Naive thymus-derived CD4-positive, alpha-beta T cell (primary cell): ENCODE measurements at regions not wholly inside any gene's neighbourhood (a gene's known extent, or its start where the extent isn't known, plus 50 kb on each side); places are given as distances from the start of the nearest gene placed in this dataset.

Experiments used
- ATAC-seq: fragments of 150-1000 bp; cut with Tn5 transposase; 2 replicates; pipeline ENCODE4 v1.10.0; 2021; ENCODE audit warnings: mild to moderate bottlenecking, moderate library complexity
- CTCF ChIA-PET: fragments of 350-600 bp; sonication (Branson Sonifier 250); formaldehyde crosslinking; loops from one replicate; lab custom pipeline; 2021; ENCODE audit warnings: antibody characterized with exemption; lab: Charles Lee
- POLR2A ChIA-PET: fragments of 350-600 bp; sonication (Branson Sonifier 250); formaldehyde crosslinking; loops from one replicate; lab custom pipeline; 2021; ENCODE audit warnings: antibody characterized with exemption, inconsistent platforms; lab: Charles Lee
- DNase-seq, 9 donors: peaks; one replicate each; pipeline versions ENCODE4 v3.0.0 to v3.0.0-alpha.2; 2020 to 2022; ENCODE audit warnings: mixed read lengths in 1 of 9
- H3K27ac ChIP-seq: one replicate; pipeline ENCODE4 v1.7.0; 2013; ENCODE audit warnings: mild to moderate bottlenecking, low read depth, low read length, moderate library complexity
- H3K27me3 ChIP-seq, 2 donors: one replicate each; pipeline ENCODE4 v1.7.0; 2013; ENCODE audit warnings: low read length in 2 of 2, mild to moderate bottlenecking in 2 of 2, moderate library complexity in 2 of 2; ENCODE audit not compliant: control insufficient read depth in 2 of 2, insufficient read depth in 2 of 2
- H3K36me3 ChIP-seq, 3 experiments: 1 replicate in 2 of 3; 2 replicates in 1 of 3; pipeline ENCODE4 v1.7.0; 2013; ENCODE audit warnings: low read length in 3 of 3, mild to moderate bottlenecking in 3 of 3, moderate library complexity in 1 of 3; ENCODE audit not compliant: insufficient read depth in 3 of 3, control insufficient read depth in 2 of 3
- H3K4me1 ChIP-seq, 2 donors: one replicate each; pipeline ENCODE4 v1.7.0; 2013; ENCODE audit warnings: low read length in 2 of 2, mild to moderate bottlenecking in 2 of 2, moderate library complexity in 1 of 2; ENCODE audit not compliant: control insufficient read depth in 2 of 2, insufficient read depth in 2 of 2
- H3K4me3 ChIP-seq: 2 replicates; pipeline ENCODE4 v1.7.0; 2013; ENCODE audit warnings: mild to moderate bottlenecking, low read length
- H3K9me3 ChIP-seq, 3 experiments: 1 replicate in 2 of 3; 2 replicates in 1 of 3; pipeline ENCODE4 v1.7.0; 2013; ENCODE audit warnings: low read length in 3 of 3; ENCODE audit not compliant: control insufficient read depth in 2 of 3
- H3K27ac Mint-ChIP-seq, 9 donors: one replicate each; pipeline ENCODE4 v1.8.0; 2020 to 2022; ENCODE audit warnings: mixed read lengths in 9 of 9, mild to moderate bottlenecking in 8 of 9, moderate library complexity in 5 of 9, inconsistent platforms in 2 of 9
- H3K27me3 Mint-ChIP-seq, 5 donors: one replicate each; pipeline ENCODE4 v1.8.0; 2021 to 2022; ENCODE audit warnings: mixed read lengths in 5 of 5, mild to moderate bottlenecking in 1 of 5
- H3K36me3 Mint-ChIP-seq, 5 donors: one replicate each; pipeline ENCODE4 v1.8.0; 2020 to 2022; ENCODE audit warnings: mixed read lengths in 5 of 5, mild to moderate bottlenecking in 3 of 5, inconsistent platforms in 1 of 5
- H3K4me1 Mint-ChIP-seq, 7 donors: one replicate each; pipeline ENCODE4 v1.8.0; 2020 to 2022; ENCODE audit warnings: mixed read lengths in 7 of 7, mild to moderate bottlenecking in 3 of 7, inconsistent platforms in 1 of 7
- H3K4me3 Mint-ChIP-seq, 10 donors: one replicate each; pipeline ENCODE4 v1.8.0; 2020 to 2022; ENCODE audit warnings: mild to moderate bottlenecking in 10 of 10, mixed read lengths in 10 of 10, moderate library complexity in 6 of 10, inconsistent platforms in 2 of 10
- H3K9me3 Mint-ChIP-seq, 11 donors: one replicate each; pipeline ENCODE4 v1.8.0; 2020 to 2022; ENCODE audit warnings: mixed read lengths in 11 of 11, mild to moderate bottlenecking in 4 of 11, inconsistent platforms in 1 of 11, moderate library complexity in 1 of 11
- intact Hi-C, 2 donors: fragments of 100-400 bp; cut with micrococcal nuclease; formaldehyde crosslinking; loops; one replicate each; pipeline ENCODE4 v1.15.1; 2023

DNA sequence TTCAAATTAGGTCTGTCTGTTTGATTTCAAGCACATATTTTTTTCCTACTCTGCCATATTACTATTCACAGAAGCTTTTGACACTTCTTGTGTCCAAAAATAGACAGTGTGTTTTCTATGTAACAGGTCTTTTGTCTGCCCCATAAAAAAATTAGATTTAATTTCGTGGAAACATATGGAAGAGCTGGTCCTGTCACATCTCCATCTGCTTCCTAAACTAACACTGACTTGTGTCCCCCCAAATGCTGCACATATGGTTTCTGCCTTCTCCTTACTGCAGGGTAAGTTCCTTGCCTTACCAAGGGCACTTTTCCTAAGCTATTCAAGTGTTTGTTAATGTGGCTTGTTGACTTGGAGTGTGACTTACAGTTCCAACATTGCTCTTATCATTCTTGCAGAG lies 340.7 kb upstream of the ARX start:
- no peaks in the 10 kb centered on the region for H3K4me1 Mint-ChIP-seq
- Histone ChIP-seq H3K4me3 (no peak overlapping the region), H3K27ac (no peak overlapping the region), H3K9me3 (no peaks in the 10 kb centered on the region), H3K36me3 (no peaks in the 10 kb centered on the region), H3K4me1 (no peaks in the 10 kb centered on the region), H3K27me3 (no peaks in the 10 kb centered on the region)
- H3K9me3 Mint-ChIP-seq, result peaks cover 0 to 10% (median 0%) of the 10 kb centered on the region in 11 donors
- DNase-seq (no peak), ATAC-seq (no peak)
- CTCF ChIA-PET, result no interaction called here
- H3K36me3 Mint-ChIP-seq, result no peaks in the 10 kb centered on the region
- no peaks in the 10 kb centered on the region for H3K27me3 Mint-ChIP-seq
- intact Hi-C loops, result no loop called here
- H3K4me3 Mint-ChIP-seq, result no peak overlapping the region
- POLR2A ChIA-PET, result no interaction called here
- H3K27ac Mint-ChIP-seq, result no peak overlapping the region

DNA sequence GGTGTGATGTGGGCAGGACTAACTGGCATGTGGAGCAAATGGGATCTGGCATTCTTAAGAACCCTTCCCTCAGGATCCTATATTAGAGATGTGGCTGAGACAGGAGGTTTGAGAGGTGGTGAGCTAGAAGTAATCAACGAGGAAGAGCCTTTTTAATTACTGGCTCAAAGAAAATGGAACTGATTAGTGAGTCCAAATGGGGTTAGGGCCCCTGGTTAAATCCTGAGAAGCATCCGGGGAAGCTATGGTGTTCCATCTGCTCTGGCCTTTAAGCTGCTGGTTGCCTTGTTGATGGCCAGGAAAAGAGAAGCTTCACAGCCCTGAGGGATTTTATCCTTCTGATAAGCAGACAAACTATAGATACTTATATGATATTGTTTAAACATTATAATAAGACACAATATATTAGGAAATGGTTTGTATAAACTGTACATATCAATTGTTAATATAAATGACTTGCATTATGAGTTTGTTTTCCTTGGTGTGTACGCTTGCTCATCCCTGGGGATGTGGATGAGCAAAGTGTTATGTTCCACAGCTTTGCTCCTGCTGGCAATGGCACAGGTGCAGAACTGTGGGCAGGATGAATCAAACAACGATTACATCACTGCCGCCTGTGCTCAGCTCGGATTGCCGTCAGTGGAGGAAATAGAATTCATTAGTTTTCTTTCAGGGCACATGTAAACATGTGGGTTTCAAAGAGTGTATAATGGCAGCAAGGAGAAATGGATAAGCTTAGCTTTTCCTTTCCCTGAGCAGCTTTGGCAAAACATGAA lies 328.6 kb upstream of the ARX start:
- DNase-seq (no peak), ATAC-seq (no peak)
- Histone ChIP-seq H3K27ac (no peak overlapping the region), H3K36me3 (no peaks in the 10 kb centered on the region), H3K27me3 (no peaks in the 10 kb centered on the region), H3K9me3 (no peaks in the 10 kb centered on the region), H3K4me3 (no peak overlapping the region), H3K4me1 (no peaks in the 10 kb centered on the region)
- Mint-ChIP-seq H3K27me3 (no peaks in the 10 kb centered on the region), H3K9me3 (peaks cover 0 to 4% (median 0%) of the 10 kb centered on the region in 11 donors), H3K36me3 (no peaks in the 10 kb centered on the region), H3K4me1 (no peaks in the 10 kb centered on the region), H3K27ac (no peak overlapping the region), H3K4me3 (no peak overlapping the region)
- CTCF ChIA-PET, result no interaction called here
- POLR2A ChIA-PET, result no interaction called here
- intact Hi-C loops, result no loop called here

DNA sequence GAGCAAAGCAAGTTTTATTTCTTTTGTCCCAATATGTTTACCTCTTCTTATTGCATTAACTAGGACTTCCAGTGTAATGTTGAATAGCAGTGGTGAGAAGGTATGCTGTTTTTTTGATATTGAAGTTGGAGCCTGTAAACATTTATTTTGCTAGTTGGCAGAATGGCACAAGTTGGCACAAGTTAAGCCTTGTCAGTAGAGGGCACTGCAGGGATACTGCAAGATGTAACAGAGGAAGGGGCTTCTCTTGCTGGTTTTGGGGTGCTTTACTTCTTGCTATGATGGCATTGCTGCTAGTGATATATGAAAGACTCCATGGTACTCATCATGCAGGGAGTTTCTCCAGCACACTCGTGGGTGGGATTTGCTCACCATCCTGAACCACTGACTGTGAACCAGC lies 327.3 kb upstream of the ARX start:
- Mint-ChIP-seq H3K27ac (no peak overlapping the region), H3K4me1 (no peaks in the 10 kb centered on the region), H3K9me3 (peaks cover 0 to 7% (median 0%) of the 10 kb centered on the region in 11 donors), H3K27me3 (no peaks in the 10 kb centered on the region), H3K4me3 (no peak overlapping the region), H3K36me3 (no peaks in the 10 kb centered on the region)
- Histone ChIP-seq H3K9me3 (no peaks in the 10 kb centered on the region), H3K36me3 (no peaks in the 10 kb centered on the region), H3K27me3 (no peaks in the 10 kb centered on the region), H3K27ac (no peak overlapping the region), H3K4me3 (no peak overlapping the region), H3K4me1 (no peaks in the 10 kb centered on the region)
- CTCF ChIA-PET, result no interaction called here
- POLR2A ChIA-PET, result no interaction called here
- ATAC-seq (no peak), DNase-seq (no peak)
- intact Hi-C loops, result no loop called here

DNA sequence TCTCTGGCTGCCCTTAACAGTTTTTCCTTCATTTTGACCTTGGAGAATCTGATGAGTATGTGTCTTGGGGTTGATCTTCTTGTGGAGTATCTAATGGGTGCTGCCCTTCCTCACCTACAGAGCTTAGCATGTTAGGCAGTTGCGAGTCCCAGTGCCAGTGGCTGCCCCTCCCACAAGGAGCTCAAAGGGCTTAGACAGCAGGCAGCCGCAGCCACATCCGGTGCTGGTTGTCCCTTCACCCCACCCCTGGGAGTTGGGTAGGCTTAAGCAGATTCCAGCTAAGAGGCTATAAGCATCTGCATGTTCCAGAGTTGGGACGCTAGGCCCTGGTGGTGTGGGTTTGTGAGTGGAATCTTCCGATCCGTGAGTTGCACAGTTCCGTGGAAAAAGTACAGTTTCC lies 322.1 kb upstream of the ARX start:
- Mint-ChIP-seq H3K36me3 (no peaks in the 10 kb centered on the region), H3K27me3 (no peaks in the 10 kb centered on the region), H3K27ac (no peak overlapping the region), H3K4me3 (no peak overlapping the region), H3K9me3 (peaks cover 0 to 7% (median 2%) of the 10 kb centered on the region in 11 donors), H3K4me1 (no peaks in the 10 kb centered on the region)
- H3K27ac ChIP-seq, result no peak overlapping the region
- ChIA-PET POLR2A (no interaction called here), CTCF (no interaction called here)
- ATAC-seq (no peak), DNase-seq (no peak)
- H3K9me3 ChIP-seq, result no peaks in the 10 kb centered on the region
- H3K4me1 ChIP-seq, result no peaks in the 10 kb centered on the region
- no peaks in the 10 kb centered on the region for H3K27me3 ChIP-seq
- H3K36me3 ChIP-seq, result no peaks in the 10 kb centered on the region
- intact Hi-C loops, result no loop called here
- no peak overlapping the region for H3K4me3 ChIP-seq

DNA sequence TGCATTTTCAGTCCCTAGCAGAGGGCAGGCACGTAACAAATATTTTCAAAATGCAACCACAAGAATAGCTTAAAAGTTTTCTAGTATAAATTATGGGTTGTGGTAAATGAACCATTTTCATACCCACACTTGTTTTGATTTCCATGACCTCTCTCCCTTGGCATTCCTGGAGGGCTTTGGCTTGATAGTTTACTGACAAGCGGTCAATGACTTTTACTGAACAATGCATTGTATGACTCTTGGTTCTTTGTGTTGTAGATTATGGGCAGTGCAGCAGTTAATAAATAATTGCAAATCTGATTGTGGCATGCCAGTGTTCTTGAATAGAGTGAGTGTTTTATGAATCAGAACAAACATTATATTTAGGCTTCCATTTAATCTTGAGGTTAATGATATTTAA lies 285.2 kb upstream of the ARX start:
- Mint-ChIP-seq H3K9me3 (peaks cover 0 to 3% (median 0%) of the 10 kb centered on the region in 11 donors), H3K27ac (no peak overlapping the region), H3K36me3 (no peaks in the 10 kb centered on the region), H3K4me1 (no peaks in the 10 kb centered on the region), H3K27me3 (no peaks in the 10 kb centered on the region), H3K4me3 (no peak overlapping the region)
- H3K36me3 ChIP-seq, result no peaks in the 10 kb centered on the region
- POLR2A ChIA-PET, result no interaction called here
- no peaks in the 10 kb centered on the region for H3K9me3 ChIP-seq
- intact Hi-C loops, result no loop called here
- no peaks in the 10 kb centered on the region for H3K4me1 ChIP-seq
- ATAC-seq (no peak), DNase-seq (no peak)
- CTCF ChIA-PET, result no interaction called here
- H3K4me3 ChIP-seq, result no peak overlapping the region
- H3K27me3 ChIP-seq, result no peaks in the 10 kb centered on the region
- no peak overlapping the region for H3K27ac ChIP-seq

DNA sequence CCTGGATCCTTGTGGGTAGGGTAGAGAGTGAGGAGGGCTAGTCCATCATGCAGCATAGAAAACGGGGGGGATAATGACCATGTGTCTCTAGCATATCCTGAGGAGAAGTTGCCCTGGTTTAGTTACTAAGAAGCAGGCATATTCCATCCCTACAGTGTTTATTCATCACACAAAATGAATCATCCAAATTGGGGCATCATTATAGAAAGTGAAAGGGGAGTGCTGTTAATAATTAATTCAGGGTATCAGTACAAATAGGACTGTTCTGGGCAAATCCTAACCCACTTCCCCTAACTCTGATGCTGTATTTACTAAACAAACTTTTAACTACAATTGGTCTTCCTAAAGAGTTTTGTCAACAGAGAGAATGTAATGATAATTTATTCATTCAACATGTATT lies 281.1 kb upstream of the ARX start:
- H3K4me1 ChIP-seq, result no peaks in the 10 kb centered on the region
- Mint-ChIP-seq H3K36me3 (no peaks in the 10 kb centered on the region), H3K27ac (no peak overlapping the region), H3K27me3 (no peaks in the 10 kb centered on the region), H3K4me1 (no peaks in the 10 kb centered on the region), H3K9me3 (peaks cover 0 to 4% (median 0%) of the 10 kb centered on the region in 11 donors), H3K4me3 (no peak overlapping the region)
- no peaks in the 10 kb centered on the region for H3K36me3 ChIP-seq
- ATAC-seq (no peak), DNase-seq (no peak)
- no peaks in the 10 kb centered on the region for H3K9me3 ChIP-seq
- no peak overlapping the region for H3K27ac ChIP-seq
- H3K27me3 ChIP-seq, result no peaks in the 10 kb centered on the region
- POLR2A ChIA-PET, result no interaction called here
- H3K4me3 ChIP-seq, result no peak overlapping the region
- CTCF ChIA-PET, result no interaction called here
- intact Hi-C loops, result no loop called here

DNA sequence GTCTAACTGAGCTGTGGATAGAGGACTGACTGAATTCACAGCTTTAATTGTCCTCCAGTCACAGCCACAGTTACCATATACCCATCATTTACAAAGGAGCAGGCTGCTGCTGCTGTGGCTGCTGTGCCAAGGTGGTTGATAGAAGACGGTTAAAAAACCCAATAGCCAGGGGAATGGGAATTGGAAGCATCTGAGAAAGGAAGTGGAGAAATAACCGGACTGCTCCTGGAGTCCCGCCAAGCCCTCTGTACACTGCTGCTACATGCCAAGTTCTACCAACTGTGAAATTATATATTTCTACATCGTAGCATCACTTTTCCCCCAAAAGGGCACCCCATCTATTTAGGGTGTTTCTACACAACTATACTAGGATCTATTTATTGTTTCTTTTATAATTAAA lies 279.7 kb upstream of the ARX start:
- Histone ChIP-seq H3K4me1 (no peaks in the 10 kb centered on the region), H3K27me3 (no peaks in the 10 kb centered on the region), H3K4me3 (no peak overlapping the region), H3K9me3 (no peaks in the 10 kb centered on the region), H3K36me3 (no peaks in the 10 kb centered on the region), H3K27ac (no peak overlapping the region)
- no peaks in the 10 kb centered on the region for H3K4me1 Mint-ChIP-seq
- ATAC-seq (no peak), DNase-seq (no peak)
- no peak overlapping the region for H3K27ac Mint-ChIP-seq
- ChIA-PET CTCF (no interaction called here), POLR2A (no interaction called here)
- intact Hi-C loops, result no loop called here
- H3K4me3 Mint-ChIP-seq, result no peak overlapping the region
- no peaks in the 10 kb centered on the region for H3K27me3 Mint-ChIP-seq
- no peaks in the 10 kb centered on the region for H3K36me3 Mint-ChIP-seq
- peaks cover 0 to 4% (median 0%) of the 10 kb centered on the region in 11 donors for H3K9me3 Mint-ChIP-seq
